HepG2 (cell line): ENCODE measurements at regions not wholly inside any gene's neighbourhood (a gene's known extent, or its start where the extent isn't known, plus 50 kb on each side); places are given as distances from the start of the nearest gene placed in this dataset.

Experiments
- MXI1 ChIP-seq: IDR thresholded peaks from 3 replicates; pipeline ENCODE4 v1.6.1; 2012; ENCODE audit warnings: low read depth, low read length, inconsistent platforms, borderline replicate concordance
- PRDM4 ChIP-seq: sonication (generic); formaldehyde crosslinking; IDR thresholded peaks from 2 replicates; pipeline ENCODE4 v1.9.0; 2021; ENCODE audit warnings: missing genetic modification reagents, borderline replicate concordance
- ZNF549 ChIP-seq: sonication (generic); formaldehyde crosslinking; IDR thresholded peaks from 2 replicates; pipeline ENCODE4 v1.5.0; 2020; ENCODE audit warnings: missing genetic modification reagents

GRCh38 chr13:90445179-90445578 lies 902.3 kb upstream of the MIR17HG start:
- TF ChIP-seq PRDM4 (CRISPR knock-in tag) (no peak), ZNF549 (no peak), MXI1 (no peak)
